IPS DF 19.7 (cell line): ENCODE measurements at regions not wholly inside any gene's neighbourhood (a gene's known extent, or its start where the extent isn't known, plus 50 kb on each side); places are given as distances from the start of the nearest gene placed in this dataset.
"Not testable (repeated sequence)": the region's sequence is repeated elsewhere in the genome, so short reads cannot be mapped to it uniquely, and the experiment has no call there.

Source experiments
- DNase-seq: peaks from one replicate; pipeline ENCODE4 v3.0.0-alpha.2; 2013; ENCODE audit warnings: low read depth, low spot score

DNA sequence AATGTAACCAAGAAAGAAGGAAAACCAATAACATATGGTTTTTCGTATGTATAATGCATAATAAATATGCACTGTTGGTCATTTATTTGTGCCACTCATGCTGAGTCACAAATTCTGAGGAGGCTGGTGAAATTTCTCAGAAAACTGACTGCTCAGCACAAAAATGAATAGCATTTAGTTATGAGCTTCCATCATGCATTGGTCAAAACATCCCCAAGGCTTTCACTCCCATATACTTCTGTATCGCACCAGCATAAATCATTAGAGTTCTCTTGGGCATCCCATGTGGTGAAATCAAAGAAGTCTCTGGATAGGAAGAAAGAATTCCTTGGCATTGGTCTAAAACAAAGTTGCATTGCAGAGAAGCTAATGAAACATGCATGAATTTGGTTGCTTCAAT, 785.6 kb upstream of the CDH8 start:
- DNase-seq = no peak

DNA sequence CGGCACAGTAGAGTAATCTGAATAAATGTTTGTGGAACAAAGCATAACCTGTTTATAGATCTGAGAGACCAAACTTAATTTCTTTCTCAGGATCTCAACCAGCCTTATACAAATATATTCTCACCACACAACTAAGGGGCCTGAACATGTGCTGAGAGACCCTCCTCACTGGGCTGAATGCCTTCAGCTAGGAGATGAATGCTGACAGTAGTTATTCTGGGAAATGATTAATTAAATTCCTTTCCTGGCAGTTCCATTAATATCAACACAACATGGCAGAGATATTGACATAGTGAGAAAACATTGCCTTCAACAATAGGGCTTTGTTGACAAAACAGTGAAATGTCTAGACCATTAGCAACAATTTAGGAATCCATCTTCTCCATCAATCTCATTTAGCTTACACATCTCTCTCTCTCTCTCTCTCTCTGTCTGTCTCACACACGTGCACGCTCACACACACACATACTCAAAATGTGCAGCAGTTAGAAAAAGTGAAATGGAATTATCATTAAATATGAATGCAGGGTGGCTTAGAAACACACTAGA, 780.8 kb upstream of the CDH8 start:
- no peak for DNase-seq

DNA sequence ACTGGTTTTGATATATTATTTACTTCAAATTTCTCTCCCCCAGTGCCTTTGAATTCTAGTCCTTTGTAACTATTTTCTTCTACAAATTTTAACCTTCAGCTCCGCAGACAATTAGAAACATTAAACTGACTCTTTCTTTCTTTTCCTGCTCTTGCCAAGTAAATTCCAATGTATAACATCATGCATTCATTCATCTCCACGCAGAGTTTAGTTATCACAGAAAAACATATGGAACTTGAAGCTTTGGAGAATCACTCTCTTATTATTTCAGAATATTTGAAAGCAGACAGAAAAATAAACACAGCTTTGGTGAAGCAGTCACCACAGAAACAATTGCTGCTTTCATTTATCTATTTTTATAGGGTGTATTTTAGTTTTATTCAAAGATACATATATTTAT, 778.7 kb upstream of the CDH8 start:
- no peak for DNase-seq

DNA sequence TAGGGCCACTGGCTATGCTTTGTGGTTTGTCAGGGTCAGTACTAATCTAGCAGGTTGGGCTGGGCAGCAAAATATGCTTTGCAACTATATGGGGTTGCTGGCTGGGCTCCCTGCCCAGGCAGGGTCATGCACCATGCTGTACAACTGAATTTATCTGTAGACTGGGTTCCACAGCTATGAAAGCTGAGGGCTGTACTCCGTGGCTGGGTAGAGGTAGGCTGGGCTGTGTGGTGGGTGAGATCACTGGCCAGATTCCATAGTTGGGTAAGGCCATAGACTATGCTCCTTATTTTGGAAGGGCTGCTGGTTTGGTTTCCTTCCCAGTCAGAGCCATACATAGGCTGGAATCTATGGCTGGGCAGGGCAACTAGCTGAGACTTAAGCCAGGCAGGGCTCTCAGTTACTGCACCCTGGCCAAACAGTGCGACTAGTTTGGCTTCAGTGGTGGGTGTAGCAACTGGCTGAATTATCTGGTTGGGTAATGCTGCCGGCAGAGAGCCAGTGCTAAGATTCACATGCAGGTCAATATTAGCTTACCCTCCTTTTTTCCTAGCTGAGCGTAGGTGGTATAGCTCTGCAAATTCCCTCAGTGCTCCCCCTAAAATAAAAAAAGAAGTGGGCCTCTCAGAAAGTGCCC, 769.1 kb upstream of the CDH8 start:
- no peak for DNase-seq

DNA sequence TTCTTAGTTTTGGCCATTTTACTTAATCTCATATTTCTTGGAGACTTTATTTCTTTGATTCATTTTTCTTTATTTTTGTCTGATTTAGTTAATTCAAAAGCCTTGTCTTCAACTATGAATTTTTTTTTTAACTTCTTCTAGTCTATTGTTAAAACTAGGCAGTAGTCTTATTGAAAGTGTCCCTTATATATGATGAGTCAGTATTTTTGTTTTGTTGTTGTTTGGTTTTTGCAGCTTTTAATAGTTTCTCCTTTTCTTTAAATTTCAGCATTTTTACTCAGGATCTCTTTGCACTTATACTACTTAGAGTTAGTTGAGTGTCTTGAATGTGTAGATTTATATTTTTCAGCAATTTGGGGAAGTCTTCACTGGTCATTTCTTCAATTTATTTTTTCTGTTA, 758.5 kb upstream of the CDH8 start:
- no peak for DNase-seq

DNA sequence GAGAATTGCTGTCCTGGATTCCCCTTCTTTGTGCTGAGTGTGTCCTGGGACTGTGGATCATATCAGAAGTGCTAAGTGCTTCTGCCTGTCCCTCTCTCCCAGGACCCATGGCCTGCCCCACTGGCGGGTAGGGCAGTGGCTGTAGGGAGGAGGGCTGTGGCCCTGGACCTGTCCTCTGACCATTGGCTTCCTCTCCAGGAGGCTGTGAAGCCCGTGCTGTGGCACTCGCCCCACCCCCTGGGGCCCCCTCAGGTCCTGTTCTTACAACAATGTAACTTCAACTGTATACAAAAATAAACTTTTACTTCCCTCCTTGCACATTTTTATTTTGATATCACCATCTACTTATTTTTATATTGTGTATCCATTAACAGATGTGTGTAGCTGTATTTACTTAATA, 743.8 kb upstream of the CDH8 start:
- DNase-seq = not testable (repeated sequence)

DNA sequence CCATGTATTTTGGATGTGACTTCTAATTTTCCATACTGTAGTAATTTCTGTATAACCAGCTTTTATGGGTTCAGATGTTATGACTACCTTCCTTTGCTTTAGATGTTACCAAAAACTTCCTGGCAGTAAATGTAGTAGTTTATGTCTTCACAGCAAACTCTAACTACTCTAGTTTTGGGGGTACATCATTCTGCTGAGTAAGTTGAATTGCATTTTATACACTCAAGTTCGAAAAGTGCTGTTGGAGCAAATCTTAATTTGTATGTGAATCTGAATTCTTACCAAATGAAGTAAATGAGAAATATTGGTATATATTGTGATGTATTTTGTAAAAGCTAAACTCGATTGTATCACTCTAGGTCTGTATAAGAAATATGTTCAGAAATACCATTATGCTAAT, 728.3 kb upstream of the CDH8 start:
- DNase-seq = no peak

DNA sequence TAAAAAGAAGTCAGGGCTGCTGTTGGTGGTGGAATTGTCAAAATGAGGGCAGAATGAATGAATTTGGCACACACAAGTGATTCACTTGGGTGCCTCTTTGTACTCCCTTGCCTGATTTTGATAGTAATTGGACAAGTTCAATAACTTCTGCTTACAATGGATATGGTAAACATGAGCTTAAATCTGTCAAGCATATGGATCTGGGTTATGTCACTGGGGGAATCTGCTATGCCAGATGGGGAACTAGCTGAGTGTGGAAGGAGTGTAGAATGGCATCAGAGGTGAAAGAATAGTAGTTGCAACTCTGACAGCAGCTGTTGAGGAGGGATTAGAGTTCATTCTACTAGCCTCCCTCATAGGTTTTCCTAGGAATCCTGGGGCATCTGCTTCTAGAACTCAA, 724.2 kb upstream of the CDH8 start:
- DNase-seq = no peak

DNA sequence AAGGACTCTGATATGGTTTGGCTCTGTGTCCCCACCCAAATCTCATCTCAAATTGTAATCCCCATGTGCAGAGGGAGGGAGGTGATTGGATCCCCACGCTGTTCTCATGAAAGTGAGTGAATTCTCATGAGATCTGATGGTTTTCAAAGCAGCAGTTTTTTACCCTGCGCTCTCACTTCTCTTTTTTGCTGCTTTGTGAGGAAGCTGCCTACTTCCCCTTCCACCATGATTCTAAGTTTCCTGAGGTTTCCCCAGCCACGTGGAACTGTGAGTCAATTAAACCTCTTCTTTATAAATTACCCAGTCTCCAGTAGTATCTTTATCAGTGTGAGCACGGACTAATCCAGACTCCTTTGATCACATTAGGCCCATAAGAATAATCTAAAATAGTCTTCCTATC, 719.7 kb upstream of the CDH8 start:
- no peak for DNase-seq

DNA sequence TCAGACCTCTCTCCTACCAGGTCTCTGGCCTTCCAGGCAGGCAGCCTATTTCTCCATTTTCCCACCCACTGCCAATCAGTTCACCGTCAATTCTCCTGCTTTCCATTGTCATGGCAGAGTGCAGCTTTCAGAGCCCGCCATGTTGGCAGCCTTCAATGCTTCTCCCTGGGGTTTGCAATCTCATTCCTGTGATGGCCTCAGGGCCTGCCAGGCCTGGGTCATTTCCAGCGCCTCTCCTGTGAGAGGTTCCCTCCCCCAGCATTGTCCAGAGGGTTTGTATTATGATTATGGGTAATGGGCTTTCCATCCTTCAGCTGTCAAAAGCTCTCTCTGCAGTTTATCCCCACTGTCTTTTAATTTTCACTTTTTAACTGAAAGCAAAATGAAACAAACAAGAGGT, 716.6 kb upstream of the CDH8 start:
- no peak for DNase-seq

DNA sequence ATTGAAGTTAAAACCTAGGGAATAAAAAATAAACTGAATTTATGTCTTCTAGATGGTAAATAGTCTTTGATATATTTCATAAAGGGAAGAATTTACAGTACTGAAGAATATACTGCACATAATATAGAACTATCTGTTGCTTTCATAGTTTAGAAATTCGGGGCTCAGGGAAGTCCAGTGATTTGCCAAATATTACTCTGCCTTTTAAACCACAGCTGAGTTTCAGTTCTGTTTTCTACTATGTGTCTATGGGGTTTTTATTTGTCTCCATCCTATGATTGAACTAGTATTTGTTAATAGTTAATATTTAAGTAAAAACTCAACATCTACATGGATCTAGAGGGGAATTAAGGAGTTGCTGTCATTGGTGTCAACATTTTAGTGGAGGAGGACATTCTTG, 715.0 kb upstream of the CDH8 start:
- no peak for DNase-seq

DNA sequence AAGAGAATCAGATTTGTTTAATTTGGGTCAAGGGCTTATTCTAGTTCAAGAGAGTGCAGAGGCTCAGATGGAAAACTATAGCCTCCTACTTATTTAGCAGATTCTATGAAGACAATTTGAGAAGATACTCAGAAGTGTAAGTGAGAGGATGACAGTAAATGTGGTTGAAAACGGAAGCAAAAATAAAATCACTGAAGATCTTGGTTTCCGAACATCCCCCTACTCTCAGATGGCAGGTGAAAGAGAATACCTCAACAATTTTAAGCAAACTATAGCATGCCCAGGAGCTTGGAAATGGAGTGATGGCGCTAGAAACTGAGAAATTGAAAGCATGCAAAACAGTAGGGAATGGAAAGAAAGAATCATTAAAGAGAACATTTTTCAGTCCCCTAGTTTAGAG, 705.5 kb upstream of the CDH8 start:
- DNase-seq = no peak

DNA sequence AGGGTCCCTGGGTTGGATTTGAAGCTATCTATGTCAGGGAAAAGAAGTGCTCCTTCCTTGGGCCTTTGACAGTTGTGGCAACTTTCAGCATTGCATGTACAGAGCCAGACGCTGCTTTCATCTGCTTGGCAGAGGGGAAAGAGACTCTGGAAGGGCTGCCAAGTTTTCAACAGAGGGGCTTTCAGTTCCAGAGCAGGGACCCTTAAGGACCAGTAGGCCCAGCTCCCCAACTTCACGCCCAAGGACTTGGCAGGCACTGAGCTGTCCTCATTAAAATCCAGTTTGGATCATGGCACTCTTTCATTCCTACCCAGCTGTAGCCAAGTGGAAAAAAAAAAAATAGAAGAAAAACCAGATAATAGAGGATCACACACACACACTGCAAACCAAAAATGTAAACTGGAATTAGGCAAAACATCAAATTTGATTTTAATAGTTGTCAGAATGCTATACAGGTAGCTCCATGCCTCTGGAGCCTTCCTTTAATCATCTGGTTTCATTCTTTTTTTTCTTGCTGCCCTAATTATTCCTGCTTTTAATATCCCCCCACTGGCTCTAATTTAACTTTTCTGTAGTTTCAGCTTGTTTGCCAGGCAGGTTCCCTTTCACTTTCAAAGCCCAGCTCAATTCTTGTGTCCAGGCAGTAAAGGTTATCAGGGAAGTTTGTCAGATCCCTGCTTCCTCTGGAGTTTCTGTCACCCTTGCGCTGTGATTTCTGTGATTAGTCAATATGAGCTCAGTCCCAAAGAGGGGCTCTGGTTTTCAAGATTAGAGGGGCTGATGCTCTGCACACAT, 702.6 kb upstream of the CDH8 start:
- DNase-seq = no peak

DNA sequence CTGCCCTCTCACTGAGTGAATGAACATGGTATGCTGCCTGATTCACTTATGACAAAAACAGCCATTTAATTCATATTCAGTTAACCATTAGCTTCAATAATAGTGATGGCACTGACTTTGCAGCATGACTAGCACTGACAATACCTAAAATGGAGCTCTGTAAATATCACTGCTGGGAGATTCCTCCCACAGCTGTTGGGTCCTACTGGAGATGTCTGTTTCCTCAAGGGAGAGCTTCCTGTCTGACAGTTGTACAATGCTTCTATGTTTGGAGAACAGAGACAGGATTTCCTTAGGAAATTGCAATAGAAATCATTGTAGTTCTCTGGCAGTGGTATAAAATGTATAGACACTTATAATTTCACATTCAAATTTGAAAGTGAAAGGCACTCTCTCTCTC, 695.9 kb upstream of the CDH8 start:
- no peak for DNase-seq

DNA sequence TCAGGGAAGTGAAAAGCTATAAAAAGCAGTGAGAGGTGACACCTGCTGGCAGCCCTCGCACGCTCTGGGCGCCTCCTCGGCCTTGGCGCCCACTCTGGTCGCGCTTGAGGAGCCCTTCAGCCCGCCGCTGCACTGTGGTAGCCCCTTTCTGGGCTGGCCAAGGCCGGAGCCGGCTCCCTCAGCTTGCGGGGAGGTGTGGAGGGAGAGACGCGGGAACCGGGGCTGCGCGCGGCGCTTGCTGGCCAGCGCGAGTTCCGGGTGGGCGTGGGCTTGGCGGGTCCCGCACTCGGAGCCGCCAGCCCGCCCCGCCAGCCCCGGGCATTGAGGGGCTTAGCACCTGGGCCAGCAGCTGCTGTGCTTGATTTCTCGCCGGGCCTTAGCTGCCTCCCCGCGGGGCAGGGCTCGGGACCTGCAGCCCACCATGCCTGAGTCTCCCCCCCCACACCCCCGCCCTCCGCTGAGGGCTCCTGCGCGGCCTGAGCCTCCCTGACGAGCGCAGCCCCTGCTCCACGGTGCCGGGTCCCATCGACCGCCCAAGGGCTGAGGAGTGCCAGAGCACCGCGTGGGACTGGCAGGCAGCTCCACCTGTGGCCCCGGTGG, 688.5 kb upstream of the CDH8 start:
- DNase-seq = not testable (repeated sequence)

DNA sequence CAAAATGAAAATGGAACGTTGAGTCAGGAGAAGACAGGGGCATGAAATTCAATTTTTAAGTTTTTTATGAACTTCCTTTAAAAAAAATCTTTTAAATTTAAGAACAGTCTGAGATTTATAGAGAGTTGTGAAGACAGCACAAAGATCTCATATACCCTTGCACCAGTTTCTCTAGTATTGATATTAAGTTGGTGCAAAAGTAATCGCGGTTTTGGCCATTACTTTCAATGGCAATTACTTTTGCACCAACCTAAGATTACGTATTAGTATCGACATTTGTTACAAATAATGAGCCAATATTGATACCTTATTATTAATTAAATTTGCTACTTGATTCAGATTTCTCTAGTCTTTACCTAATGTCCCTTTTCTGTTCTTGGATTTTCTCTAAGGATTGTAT, 684.4 kb upstream of the CDH8 start:
- DNase-seq = no peak

DNA sequence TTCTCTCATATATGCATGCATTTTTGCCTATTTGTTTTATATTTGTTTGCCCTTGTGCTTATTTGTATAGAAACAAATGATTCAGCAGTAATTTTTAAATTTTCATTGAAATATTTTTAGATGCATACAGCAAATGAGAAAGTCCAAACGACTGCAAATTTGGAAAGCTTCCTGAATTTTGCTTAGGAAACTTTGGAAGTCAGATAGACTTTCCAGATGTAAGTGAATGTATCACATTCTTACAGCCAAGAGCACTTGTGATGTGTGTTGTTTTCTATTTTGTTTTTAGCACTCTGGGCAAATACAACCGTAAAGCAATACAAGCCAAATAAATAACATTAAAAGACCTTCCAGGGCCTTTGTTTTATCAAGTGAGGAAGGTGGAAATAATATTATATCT, 680.8 kb upstream of the CDH8 start:
- no peak for DNase-seq

DNA sequence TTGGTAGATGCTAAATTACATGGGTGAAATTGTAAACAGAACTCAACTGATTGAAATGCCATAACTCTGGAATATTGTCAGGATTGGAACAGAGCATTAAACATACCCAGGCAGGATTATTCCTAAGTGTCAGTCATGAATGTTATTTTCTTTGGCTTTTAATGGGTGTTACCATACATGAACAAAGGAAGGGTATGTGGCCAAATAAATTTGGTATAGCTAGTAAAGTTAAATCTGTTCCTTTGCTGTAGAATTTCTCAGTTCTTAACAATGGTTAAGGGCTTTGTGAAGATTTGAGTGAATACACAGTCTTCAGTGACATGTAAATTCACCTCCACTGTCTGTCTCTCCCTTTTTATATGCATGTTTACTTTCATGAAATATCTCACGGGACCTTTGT, 679.5 kb upstream of the CDH8 start:
- DNase-seq = no peak

DNA sequence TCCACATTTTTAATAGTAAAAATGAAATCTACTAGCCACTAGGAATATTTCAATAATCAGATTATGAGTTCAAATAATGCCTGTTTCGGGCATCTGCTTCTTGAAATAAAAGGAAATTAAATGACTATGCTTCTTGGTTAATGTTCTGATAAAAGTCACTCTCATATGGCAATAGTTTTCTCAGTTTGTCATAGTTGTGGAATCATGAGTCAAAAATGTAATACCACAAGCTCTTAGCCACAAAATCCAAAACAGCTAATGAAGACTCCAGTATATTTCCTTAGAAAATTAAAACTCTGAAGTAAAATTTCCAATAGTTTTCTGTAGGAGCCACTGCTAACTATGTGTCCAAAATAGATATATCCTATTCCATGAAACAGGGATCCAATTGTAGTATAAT, 676.3 kb upstream of the CDH8 start:
- no peak for DNase-seq

DNA sequence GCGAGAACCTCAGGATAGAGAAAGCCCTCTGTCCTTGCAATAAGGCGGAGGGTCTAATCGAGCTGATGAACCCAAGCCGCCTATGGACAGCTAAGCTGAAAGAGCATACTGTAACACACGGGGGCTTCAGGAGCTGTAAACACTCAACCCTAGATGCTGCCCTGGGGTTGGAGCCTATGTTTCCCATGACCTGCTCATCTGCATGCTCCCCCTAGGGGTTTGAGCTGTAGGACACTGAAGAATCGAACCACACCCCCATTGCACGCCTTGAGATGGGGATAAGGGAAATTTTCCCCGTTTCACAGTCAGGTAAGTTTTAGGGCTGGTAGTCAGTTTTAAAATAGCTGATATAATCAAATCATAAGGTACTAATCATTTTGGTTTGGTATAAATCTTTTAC, 675.6 kb upstream of the CDH8 start:
- DNase-seq = peak; percentile 12

DNA sequence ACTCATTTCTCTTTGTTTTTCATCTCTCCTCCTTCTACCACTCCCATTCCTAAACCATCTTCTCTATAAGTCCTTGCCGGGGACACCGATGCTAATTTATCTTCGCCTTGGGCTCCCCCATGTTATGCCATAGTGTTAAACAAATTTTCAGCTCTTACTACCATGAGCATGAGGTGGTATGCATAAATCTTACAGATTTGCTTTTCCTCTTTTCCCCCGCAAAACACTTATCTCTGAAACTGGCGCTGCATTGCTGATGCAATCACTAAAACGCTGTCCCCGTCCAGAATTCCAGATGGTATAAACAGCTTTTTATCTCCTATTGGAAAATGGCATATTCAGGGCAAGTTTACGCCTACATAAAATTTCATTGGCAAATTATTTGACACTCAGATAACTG, 673.6 kb upstream of the CDH8 start:
- no peak for DNase-seq

DNA sequence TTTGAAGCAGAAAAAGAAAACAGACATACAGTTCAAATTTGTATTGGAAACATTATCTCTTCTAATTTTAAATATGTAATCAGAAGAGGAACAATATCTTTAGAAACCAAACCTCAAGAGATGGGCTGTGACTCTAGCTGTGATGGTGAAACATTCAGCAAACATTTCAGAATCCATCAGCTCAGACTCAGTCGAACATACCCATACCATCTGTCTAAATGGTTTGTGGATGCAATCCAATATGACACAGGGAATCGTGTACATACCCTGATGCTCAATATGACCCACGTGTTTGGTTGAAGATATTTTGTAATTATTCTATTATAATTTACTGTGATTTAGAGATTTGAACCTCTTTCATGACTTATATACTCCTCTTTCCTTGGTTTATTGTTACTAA, 665.2 kb upstream of the CDH8 start:
- no peak for DNase-seq
